Ascending aorta (tissue), 2 donors: ENCODE measurements at regions not wholly inside any gene's neighbourhood (a gene's known extent, or its start where the extent isn't known, plus 50 kb on each side); places are given as distances from the start of the nearest gene placed in this dataset.

Experiments
- DNase-seq, 2 donors: peaks; one replicate each; pipeline ENCODE4 v3.0.0-alpha.2; 2019; ENCODE audit warnings: low spot score in 2 of 2
- H3K27ac ChIP-seq, 2 donors: fragments of 200-600 bp; sonication (generic); one replicate each; pipeline ENCODE4 v1.5.1; 2016 to 2017; ENCODE audit warnings: mild to moderate bottlenecking in 1 of 2
- H3K27me3 ChIP-seq: fragments of 200-600 bp; sonication (generic); one replicate; pipeline ENCODE4 v1.5.1; 2017
- H3K36me3 ChIP-seq, 2 donors: fragments of 200-600 bp; sonication (generic); one replicate each; pipeline ENCODE4 v1.5.1; 2016
- H3K4me1 ChIP-seq, 2 donors: fragments of 200-600 bp; sonication (generic); one replicate each; pipeline ENCODE4 v1.5.1; 2016 to 2017; ENCODE audit warnings: mild to moderate bottlenecking in 1 of 2
- H3K4me3 ChIP-seq, 2 donors: fragments of 200-600 bp; sonication (generic); one replicate each; pipeline ENCODE4 v1.5.1; 2016 to 2017; ENCODE audit warnings: mild to moderate bottlenecking in 1 of 2
- H3K9me3 ChIP-seq, 2 donors: fragments of 200-600 bp; sonication (generic); one replicate each; pipeline ENCODE4 v1.5.1; 2016
- intact Hi-C: fragments of 100-400 bp; cut with DNase I; formaldehyde crosslinking; loops from one replicate; pipeline ENCODE4 v1.15.1; 2023
- TF ChIP-seq, protein P1 (sequence below), 3 experiments: fragments of 200-600 bp in 2 of 3; fragments of 450-650 bp in 1 of 3; sonication (generic) in 2 of 3; IDR thresholded peaks; one replicate each; pipeline ENCODE4 v1.5.1; 2016 to 2019; ENCODE audit warnings: antibody characterized with exemption in 3 of 3, mild to moderate bottlenecking in 1 of 3, moderate library complexity in 1 of 3

DNA sequence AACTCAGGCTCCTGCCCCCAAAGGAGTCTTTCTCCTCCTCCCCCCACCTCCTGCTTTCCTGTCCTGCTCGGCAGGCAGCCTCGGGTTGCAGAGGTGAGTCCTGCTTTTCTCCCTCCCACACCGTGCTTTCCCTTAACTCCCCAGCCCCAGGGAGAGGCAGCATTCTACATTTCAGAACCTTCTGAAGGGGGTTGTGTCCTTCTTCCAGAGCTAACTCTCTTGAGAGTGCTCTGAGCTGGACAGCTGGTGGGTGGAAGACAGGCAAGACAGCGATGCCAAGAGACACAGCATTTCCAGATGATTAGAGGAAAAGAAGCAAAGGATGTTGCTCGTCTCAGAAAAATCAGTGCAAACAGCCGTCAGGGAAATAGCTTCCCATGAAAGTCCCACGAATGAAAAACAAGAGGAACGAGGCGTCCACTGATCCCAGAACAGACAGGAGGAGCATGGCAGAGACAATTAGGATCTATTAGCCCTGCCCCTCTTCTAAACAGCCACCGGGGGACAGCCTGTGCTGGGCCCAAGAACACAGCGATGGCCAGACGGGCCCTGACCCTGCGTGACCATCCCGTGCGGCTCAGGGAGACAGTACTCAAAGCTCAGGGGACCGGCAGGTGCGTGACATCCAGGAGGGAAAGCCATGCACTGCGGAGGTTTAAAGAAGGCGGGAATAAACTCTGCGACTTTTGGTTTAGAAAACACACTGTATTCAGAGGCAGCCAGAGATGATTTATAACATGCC, 216.5 kb upstream of the RTL1 start:
- intact Hi-C loops: no loop called here
- H3K36me3 ChIP-seq: no peaks in the 10 kb centered on the region
- peak overlapping the region in 1 of 2 donors; percentile 15 for H3K4me3 ChIP-seq
- H3K4me1 ChIP-seq: no peaks in the 10 kb centered on the region
- no peaks in the 10 kb centered on the region for H3K9me3 ChIP-seq
- DNase-seq: peak in 1 of 2 donors; percentile 55
- no peak overlapping the region for H3K27ac ChIP-seq
- H3K27me3 ChIP-seq: no peaks in the 10 kb centered on the region
- TF ChIP-seq, protein P1, sequence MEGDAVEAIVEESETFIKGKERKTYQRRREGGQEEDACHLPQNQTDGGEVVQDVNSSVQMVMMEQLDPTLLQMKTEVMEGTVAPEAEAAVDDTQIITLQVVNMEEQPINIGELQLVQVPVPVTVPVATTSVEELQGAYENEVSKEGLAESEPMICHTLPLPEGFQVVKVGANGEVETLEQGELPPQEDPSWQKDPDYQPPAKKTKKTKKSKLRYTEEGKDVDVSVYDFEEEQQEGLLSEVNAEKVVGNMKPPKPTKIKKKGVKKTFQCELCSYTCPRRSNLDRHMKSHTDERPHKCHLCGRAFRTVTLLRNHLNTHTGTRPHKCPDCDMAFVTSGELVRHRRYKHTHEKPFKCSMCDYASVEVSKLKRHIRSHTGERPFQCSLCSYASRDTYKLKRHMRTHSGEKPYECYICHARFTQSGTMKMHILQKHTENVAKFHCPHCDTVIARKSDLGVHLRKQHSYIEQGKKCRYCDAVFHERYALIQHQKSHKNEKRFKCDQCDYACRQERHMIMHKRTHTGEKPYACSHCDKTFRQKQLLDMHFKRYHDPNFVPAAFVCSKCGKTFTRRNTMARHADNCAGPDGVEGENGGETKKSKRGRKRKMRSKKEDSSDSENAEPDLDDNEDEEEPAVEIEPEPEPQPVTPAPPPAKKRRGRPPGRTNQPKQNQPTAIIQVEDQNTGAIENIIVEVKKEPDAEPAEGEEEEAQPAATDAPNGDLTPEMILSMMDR (IDR thresholded peaks at IDR 0.05): no peak

DNA sequence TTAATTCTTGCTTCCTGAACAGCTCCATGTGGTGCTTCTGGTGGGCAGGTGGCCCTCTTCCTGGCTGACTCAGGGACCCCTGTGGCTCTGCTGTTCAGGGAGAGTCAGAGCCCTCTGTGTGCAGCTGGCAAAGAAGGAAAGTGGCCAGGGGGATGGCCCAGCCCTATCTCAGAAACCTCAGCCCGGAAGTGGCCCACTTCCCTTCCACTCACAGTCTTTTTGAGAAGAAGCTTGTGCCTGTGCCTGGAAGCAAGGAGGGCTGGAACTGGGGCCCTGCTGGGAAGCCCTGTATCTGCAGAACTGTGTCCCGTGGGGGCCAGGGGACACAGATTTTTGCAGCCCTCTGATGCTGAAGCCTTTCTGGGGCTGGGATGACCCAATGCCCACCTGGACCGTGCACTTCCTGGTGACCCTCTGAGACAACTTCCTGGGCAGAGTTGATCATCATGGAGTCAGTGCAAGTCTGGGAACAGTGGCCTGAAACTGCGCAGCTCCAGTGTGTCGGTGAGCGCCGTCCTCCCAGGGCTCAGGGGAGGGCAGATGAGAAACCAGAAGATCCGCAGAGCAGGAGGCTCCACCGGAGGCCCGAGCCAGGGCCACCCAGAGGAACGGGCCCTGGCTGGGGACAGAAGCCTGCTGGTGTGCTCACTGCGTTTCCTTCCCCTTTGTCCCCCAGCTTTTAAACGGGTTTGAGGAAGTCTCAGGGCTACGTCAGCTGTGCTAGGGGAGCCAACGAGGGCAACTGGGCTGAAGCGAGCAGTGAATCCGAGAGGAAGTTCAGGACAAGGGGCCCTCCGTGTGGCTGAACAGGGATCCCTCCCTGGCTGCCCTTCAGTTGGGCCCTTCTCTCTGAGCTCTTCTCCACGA, 217.4 kb upstream of the RTL1 start:
- Histone ChIP-seq H3K27ac (peak overlapping the region in 1 of 2 donors; percentile 16), H3K9me3 (no peaks in the 10 kb centered on the region), H3K4me1 (no peaks in the 10 kb centered on the region), H3K36me3 (no peaks in the 10 kb centered on the region), H3K27me3 (no peaks in the 10 kb centered on the region), H3K4me3 (peak overlapping the region in 1 of 2 donors; percentile 15)
- intact Hi-C loops: no loop called here
- DNase-seq: peak; percentile 18 to 71
- TF ChIP-seq, protein P1 (IDR thresholded peaks at IDR 0.05): no peak

DNA sequence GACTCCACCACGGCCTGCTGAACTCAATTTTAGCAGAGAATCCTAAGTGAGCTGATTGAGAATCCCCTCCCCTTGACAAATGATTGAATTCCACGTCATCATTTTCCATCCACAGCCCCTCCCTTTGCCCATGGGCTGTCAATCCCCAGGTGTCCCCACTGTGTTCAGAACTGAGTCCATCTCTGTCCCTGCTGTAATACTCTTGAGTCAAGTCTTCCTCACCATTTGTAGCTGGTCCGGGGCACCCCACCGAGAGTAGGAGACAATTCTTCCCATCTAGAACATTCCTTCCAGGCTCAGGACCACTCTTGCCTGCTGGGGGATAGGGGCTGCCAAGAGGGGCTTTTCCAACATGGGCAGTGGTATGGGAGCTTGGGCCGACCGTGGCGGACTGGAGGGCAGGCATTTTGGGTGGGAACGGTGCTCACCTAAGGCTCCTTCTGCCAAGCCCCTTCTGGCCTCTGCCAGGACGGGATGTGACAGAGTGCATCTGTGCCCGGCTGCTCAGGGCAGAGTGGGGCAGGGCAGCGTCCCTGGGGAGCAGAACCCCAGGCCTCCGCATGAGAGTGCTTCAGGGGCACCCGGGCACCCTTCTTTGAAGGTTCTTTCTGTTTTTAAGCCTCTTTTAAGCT, 218.1 kb upstream of the RTL1 start:
- Histone ChIP-seq H3K36me3 (no peaks in the 10 kb centered on the region), H3K27me3 (no peaks in the 10 kb centered on the region), H3K4me1 (no peaks in the 10 kb centered on the region), H3K9me3 (no peaks in the 10 kb centered on the region), H3K27ac (no peak overlapping the region), H3K4me3 (no peak overlapping the region)
- intact Hi-C loops: no loop called here
- peak in 1 of 2 donors; percentile 50 for DNase-seq
- TF ChIP-seq, protein P1 (IDR thresholded peaks at IDR 0.05): no peak

DNA sequence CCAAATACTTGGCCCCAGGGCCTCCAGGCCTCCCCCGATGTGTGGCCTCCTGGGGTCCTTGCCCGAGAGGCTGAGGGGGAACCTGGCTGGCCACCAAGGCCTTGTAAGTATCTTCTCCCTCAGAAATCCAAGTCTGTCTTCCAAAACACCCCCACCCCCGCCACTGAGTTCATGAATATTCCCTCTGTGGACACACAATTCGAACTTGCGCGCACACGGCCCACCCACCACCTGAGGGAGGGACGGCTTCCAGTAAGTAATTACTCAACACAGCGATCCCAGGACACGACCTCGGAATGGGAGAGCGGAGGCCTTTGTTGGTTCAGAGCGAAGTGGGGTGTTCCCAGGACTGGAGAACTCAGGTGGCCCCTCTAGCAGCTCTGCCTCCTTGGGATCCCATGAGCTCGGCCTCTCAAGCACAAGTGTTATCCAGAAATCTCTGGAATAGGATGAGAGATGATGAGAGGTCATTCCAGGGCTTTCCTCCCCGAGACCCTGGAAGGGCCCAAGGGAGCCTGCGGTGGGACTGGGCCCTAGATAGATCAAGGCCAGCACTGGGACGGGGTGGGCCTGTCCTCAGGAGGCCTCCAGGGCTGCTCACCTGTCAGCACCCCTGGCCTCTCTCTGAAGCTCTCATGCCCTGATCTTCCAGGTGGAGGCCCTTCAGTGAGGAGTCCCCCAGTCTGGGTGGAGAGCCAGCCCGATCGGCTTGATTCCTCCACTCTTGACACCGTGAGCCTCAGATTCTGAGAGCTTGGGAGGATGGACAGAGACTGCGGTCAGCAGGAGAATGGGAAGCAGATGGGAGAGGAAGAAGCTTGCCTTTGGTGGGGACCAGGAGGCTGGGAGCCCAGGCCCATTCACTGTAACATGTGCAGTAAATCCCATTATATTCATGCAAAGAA, 219.0 kb upstream of the RTL1 start:
- no peaks in the 10 kb centered on the region for H3K27me3 ChIP-seq
- no peak overlapping the region for H3K4me3 ChIP-seq
- H3K36me3 ChIP-seq: no peaks in the 10 kb centered on the region
- no peak overlapping the region for H3K27ac ChIP-seq
- intact Hi-C loops: no loop called here
- H3K4me1 ChIP-seq: no peaks in the 10 kb centered on the region
- H3K9me3 ChIP-seq: no peaks in the 10 kb centered on the region
- TF ChIP-seq, protein P1 (IDR thresholded peaks at IDR 0.05): no peak
- DNase-seq: peak in 1 of 2 donors; percentile 52
